ENCODE measurements at regions not wholly inside any gene's neighbourhood (a gene's known extent, or its start where the extent isn't known, plus 50 kb on each side); places are given as distances from the start of the nearest gene placed in this dataset.
"Not testable (repeated sequence)": the region's sequence is repeated elsewhere in the genome, so short reads cannot be mapped to it uniquely, and the experiment has no call there.

DNA sequence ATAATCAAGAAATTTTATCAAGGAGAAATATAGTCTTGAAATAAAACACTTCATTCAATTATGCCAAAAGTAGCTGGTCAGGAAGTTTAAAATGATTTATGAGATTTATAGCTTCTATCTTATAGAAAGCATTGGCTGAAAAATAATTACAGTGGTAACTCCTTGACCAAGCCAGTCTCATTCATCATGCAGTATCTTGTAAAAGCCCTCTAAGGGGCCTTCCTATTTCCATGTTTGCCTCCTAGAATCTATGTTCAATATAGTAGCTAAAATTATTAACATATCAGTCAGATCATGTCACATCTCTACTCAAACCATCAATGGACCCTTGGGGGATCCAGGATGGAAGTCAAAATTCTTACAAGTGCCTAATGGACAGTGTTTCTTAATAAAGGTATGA is 393.4 kb upstream of the ST8SIA4 start:
- H3K4me3 ChIP-seq (ENCODE audit: low read length), result no peak overlapping the region
- TF ChIP-seq, protein P1, sequence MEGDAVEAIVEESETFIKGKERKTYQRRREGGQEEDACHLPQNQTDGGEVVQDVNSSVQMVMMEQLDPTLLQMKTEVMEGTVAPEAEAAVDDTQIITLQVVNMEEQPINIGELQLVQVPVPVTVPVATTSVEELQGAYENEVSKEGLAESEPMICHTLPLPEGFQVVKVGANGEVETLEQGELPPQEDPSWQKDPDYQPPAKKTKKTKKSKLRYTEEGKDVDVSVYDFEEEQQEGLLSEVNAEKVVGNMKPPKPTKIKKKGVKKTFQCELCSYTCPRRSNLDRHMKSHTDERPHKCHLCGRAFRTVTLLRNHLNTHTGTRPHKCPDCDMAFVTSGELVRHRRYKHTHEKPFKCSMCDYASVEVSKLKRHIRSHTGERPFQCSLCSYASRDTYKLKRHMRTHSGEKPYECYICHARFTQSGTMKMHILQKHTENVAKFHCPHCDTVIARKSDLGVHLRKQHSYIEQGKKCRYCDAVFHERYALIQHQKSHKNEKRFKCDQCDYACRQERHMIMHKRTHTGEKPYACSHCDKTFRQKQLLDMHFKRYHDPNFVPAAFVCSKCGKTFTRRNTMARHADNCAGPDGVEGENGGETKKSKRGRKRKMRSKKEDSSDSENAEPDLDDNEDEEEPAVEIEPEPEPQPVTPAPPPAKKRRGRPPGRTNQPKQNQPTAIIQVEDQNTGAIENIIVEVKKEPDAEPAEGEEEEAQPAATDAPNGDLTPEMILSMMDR (IDR thresholded peaks at IDR 0.05; ENCODE audit: insufficient read depth, low read depth, low read length, missing control alignments), result no peak
- DNase-seq (ENCODE audit: low read depth), result no peak

GRCh38 chr5:101292199-101292598 is 389.1 kb upstream of the ST8SIA4 start:
- H3K4me3 ChIP-seq (ENCODE audit: low read length), result no peak overlapping the region
- DNase-seq (ENCODE audit: low read depth), result no peak
- TF ChIP-seq, protein P1 (IDR thresholded peaks at IDR 0.05; ENCODE audit: insufficient read depth, low read depth, low read length, missing control alignments), result no peak

DNA sequence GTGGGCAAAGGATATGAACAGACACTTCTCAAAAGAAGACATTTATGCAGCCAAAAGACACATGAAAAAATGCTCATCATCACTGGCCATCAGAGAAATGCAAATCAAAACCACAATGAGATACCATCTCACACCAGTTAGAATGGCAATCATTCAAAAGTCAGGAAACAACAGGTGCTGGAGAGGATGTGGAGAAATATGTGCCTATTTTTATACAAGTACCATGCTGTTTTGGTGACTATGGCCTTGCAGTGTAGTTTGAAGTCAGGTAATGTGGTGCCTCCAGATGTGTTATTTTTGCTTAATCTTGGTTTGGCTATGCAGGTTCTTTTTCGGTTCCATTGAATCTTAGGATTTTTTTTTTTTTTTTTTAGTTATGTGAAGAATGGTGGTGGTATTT is 387.7 kb upstream of the ST8SIA4 start:
- H3K4me3 ChIP-seq (ENCODE audit: low read length); DNase-seq (ENCODE audit: low read depth): not testable (repeated sequence)

DNA sequence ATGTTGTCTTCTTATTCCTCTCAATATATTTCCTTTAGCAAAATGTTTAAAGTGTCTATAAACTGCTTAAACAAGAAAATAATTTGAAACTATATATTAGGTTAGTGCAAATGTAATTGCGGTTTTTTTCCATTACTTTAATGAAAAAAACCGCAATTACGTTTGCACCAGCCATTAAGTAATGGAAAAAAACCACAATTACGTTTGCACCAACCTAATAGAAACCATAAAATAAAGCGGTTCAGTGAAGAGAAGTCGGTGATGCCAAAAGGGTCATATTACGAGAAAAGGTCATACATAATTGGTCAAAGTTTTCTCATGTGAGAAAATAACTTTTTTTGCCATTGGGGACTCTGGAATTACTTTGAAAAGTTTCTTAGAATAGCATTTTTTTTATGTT is 385.6 kb upstream of the ST8SIA4 start:
- TF ChIP-seq, protein P1 (IDR thresholded peaks at IDR 0.05; ENCODE audit: insufficient read depth, low read depth, low read length, missing control alignments), result no peak
- no peak overlapping the region for H3K4me3 ChIP-seq (ENCODE audit: low read length)
- DNase-seq (ENCODE audit: low read depth), result no peak

GRCh38 chr5:101284736-101285375 is 381.8 kb upstream of the ST8SIA4 start:
- TF ChIP-seq, protein P1 (IDR thresholded peaks at IDR 0.05; ENCODE audit: insufficient read depth, low read depth, low read length, missing control alignments), result no peak
- H3K4me3 ChIP-seq (ENCODE audit: low read length), result no peak overlapping the region
- no peak for DNase-seq (ENCODE audit: low read depth)

DNA sequence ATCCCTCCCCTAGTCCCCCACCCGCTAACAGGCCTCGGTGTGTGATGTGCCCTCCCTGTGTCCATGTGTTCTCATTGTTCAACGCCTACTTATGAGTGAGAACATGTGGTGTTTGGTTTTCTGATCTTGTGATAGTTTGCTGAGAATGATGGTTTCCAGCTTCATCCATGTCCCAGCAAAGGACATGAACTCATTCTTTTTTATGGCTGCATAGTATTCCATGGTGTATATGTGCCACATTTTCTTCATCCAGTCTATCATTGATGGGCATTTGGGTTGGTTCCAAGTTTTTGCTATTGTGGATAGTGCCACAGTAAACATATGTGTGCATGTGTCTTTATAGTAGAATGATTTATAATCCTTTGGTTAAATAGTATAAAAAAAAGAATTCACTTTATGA is 380.9 kb upstream of the ST8SIA4 start:
- H3K4me3 ChIP-seq (ENCODE audit: low read length); DNase-seq (ENCODE audit: low read depth): not testable (repeated sequence)

DNA sequence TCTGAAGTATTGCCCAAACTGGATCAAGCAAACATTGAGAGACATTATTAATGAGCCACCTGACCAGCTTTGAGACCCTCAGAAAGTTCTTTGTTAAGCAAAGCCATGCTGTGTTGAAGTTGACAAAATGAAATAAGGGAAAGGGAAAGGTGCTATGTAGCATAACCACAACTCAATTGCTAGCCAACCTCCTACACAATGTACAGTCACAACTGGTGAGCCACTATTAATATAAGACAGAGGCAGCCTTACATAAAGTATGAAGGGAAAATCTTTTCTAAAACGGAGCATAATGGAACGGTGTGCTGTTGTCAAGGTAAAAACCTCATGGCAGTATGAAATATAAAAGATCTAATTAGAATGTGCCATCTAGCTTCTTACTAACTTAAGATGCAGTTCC is 375.8 kb upstream of the ST8SIA4 start:
- no peak for DNase-seq (ENCODE audit: low read depth)
- no peak overlapping the region for H3K4me3 ChIP-seq (ENCODE audit: low read length)
- TF ChIP-seq, protein P1 (IDR thresholded peaks at IDR 0.05; ENCODE audit: insufficient read depth, low read depth, low read length, missing control alignments), result no peak

DNA sequence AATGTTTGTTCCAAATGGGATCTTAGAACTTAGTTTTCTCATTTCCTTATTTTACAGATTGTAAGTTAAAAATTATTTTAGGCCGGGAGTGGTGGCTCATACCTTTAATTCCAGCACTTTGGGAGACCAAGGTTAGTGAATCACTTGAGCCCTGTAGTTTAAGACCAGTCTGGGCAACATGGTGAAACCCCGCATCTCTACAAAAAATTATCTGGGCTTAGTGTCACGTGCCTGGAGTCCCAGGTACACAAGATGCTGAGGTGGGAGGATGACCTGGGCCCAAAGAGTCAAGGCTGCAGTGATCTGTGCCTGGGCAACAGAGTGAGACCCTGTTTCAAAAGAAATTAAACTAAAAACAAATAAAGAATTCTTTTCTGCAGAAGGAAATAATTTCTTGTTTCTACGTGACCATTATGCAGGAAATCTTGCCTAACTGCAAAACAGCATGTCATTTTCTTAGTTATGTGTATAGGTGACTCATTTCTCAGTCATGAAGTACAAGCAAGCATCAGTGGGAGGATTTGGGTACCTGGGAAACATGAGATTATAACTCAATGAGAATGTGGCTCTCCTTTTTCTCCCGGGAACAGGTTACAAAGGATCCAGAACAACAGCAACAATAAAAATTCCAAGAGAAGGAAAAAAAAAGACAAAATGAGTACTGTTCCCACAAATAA is 375.1 kb upstream of the ST8SIA4 start:
- TF ChIP-seq, protein P1 (IDR thresholded peaks at IDR 0.05; ENCODE audit: insufficient read depth, low read depth, low read length, missing control alignments), result no peak
- H3K4me3 ChIP-seq (ENCODE audit: low read length), result no peak overlapping the region
- DNase-seq (ENCODE audit: low read depth), result peak; percentile 84
